Skin of body (tissue), 1 donor: ENCODE measurements at regions not wholly inside any gene's neighbourhood (a gene's known extent, or its start where the extent isn't known, plus 50 kb on each side); places are given as distances from the start of the nearest gene placed in this dataset.

Experiments
- DNase-seq: peaks from one replicate; lab custom pipeline; 2025; lab: John Stamatoyannopoulos, UW

DNA sequence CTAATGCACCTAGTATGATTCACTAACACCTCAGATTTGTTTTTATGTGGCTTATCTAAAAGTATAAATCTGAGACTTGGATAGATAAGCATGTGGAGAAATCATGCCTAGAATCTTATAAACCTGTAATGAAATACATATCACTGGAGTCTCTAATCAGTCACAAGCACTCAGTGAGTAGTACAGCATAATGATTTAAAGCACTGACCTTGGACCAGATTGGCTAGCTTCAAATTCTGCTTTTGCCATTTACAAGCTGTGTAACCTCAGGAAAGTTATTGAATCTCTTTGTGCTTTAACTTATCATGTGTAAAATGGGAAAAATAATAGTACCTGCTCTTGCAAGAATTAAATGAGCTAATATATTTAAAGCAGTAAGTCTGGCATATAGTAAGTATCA, 61.2 kb upstream of the ALDH1A1 start:
- no peak for DNase-seq

- DNase-seq = no peak
Measured at GRCh38 chr9:73011956-73012355, 59.1 kb upstream of the ALDH1A1 start.

DNA sequence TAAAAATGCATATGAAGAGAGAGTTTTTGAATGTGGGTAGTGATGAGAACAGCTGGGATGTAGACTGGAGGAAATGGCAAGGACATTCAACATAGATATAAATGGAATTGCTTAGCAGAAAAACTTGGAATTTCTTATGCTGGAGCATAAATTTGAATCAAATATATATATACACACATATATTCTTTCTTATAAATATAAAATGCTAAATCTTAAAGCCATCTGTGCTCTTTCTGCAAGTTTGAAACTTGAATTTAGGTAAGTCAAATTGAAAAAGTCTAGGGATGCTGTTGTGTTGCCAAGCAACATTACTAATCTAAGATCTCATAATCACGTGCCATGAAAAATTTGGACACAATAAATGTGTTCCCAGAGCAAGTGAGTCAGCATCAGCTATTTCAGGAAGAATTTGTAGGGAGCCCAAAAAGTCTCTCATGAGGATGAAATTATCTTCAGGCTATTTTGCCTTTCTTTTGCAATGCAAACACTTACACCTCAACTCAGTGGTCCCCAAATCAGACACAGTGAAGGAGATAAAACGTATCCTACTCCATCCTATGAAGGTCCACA, 58.4 kb upstream of the ALDH1A1 start:
- peak; percentile 1 for DNase-seq

- DNase-seq = no peak
Measured at GRCh38 chr9:73009649-73010288, 56.9 kb upstream of the ALDH1A1 start.

DNA sequence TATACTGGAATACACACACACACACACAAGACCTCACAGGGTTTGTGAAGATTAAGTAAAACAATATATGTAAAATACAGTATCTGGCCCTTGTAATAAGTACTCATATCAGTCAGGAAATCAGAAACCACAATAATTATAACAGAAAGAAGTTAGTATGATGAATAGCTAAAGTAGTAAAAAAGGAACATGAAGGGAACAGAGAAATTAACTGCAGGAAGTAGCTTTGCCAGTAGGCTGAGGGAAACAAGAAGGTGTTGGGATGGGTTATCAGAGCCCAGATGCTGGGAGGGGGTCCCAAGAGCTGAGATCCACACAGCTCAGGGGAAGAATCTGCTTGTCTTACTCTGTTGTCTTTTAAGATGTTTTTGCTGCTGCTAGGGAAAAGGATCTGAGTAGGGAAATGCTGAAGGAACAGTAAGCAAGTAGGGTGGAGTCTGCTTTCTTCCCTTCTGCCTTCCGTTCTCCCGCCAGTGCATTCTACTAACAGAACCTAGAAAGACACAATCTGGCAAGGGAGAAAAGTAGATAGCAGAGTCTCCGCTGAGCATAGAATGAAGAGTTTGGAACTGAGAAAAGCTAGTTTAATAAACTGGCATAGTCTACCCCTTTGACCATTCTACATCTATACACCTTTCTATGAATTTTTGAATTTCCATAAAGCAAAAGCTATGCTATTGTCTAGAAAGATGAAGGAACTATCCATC, 55.3 kb upstream of the ALDH1A1 start:
- DNase-seq = no peak

DNA sequence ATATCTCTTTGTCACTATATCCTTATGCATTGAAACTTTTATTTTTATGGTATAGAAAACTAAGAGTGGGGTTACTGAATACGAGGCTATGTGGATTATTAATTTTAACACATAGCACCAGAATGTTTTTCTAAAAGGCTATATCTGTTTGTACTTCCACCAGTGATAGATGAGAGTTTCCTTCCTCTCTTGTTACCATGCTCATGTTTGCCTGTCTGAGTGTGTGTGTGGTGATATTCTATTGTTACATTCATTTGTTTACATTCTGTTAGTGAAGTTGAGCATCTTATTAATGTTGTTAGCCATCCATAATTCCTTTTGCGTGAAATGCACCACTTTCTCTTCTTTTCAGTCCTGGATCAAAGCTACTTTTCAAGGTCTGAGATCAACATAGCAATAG, 54.1 kb upstream of the ALDH1A1 start:
- no peak for DNase-seq
